H1 (cell line): ENCODE measurements at regions not wholly inside any gene's neighbourhood (a gene's known extent, or its start where the extent isn't known, plus 50 kb on each side); places are given as distances from the start of the nearest gene placed in this dataset.

Experiments used
- CTCF ChIA-PET: fragments of 300-600 bp; sonication (Branson Sonifier 250); formaldehyde crosslinking; loops from one replicate; lab custom pipeline; 2021; ENCODE audit not compliant: partially characterized antibody; lab: Charles Lee
- POLR2A ChIA-PET: fragments of 300-600 bp; sonication (Branson Sonifier 250); formaldehyde crosslinking; loops from one replicate; lab custom pipeline; 2021; ENCODE audit warnings: inconsistent platforms; ENCODE audit not compliant: partially characterized antibody; lab: Charles Lee
- DNase-seq, 2 experiments: peaks; one replicate each; pipeline versions ENCODE4 v3.0.0 to v3.0.0-alpha.2; 2010 to 2022; ENCODE audit warnings: low spot score in 2 of 2, low read depth in 1 of 2, mixed read lengths in 1 of 2
- FAIRE-seq: peaks from 2 replicates; lab custom pipeline; 2011; peaks lifted over from hg19 to GRCh38; lab: Jason Lieb, UNC
- H2AFZ ChIP-seq: 2 replicates; pipeline ENCODE4 v1.8.1; 2012; ENCODE audit warnings: low read length, inconsistent platforms
- H2AK5ac ChIP-seq: 2 replicates; pipeline ENCODE4 v1.6.1; 2013; ENCODE audit warnings: low read depth, low read length
- H2BK120ac ChIP-seq: replicated peaks from 2 replicates; pipeline ENCODE3; 2013; ENCODE audit warnings: low read depth, low read length, inconsistent platforms
- H2BK12ac ChIP-seq: 2 replicates; pipeline ENCODE4 v1.6.1; 2013; ENCODE audit warnings: low read depth, low read length
- H2BK15ac ChIP-seq: 2 replicates; pipeline ENCODE4 v1.6.1; 2013; ENCODE audit warnings: low read length
- H2BK20ac ChIP-seq: 2 replicates; pipeline ENCODE4 v1.6.1; 2013; ENCODE audit warnings: low read length
- H2BK5ac ChIP-seq: 2 replicates; pipeline ENCODE4 v1.6.1; 2013; ENCODE audit warnings: low read depth, low read length
- H3K14ac ChIP-seq: 2 replicates; pipeline ENCODE4 v1.6.1; 2013; ENCODE audit warnings: inconsistent platforms; ENCODE audit not compliant: insufficient read length
- H3K18ac ChIP-seq: 2 replicates; pipeline ENCODE4 v1.6.1; 2013; ENCODE audit warnings: low read length; ENCODE audit errors: extremely low read depth
- H3K23ac ChIP-seq: 2 replicates; pipeline ENCODE4 v1.6.1; 2013; ENCODE audit warnings: inconsistent platforms; ENCODE audit not compliant: insufficient read length
- H3K23me2 ChIP-seq: 2 replicates; pipeline ENCODE4 v1.6.1; 2013; ENCODE audit warnings: low read depth, low read length
- H3K27ac ChIP-seq: 2 replicates; pipeline ENCODE4 v1.6.1; 2011; ENCODE audit warnings: low read depth, low read length, inconsistent platforms
- H3K27me3 ChIP-seq, 4 experiments: replicated peaks in 1 of 4; 1 replicate in 1 of 4; 2 replicates in 3 of 4; pipeline versions ENCODE4 v1.6.1 to v1.8.1; 2011 to 2013; ENCODE audit warnings: low read length in 3 of 4, mild to moderate bottlenecking in 3 of 4, inconsistent platforms in 2 of 4, mixed read lengths in 2 of 4, moderate library complexity in 1 of 4; ENCODE audit not compliant: control insufficient read depth in 3 of 4, insufficient read depth in 3 of 4; ENCODE audit errors: extremely low read depth in 1 of 4
- H3K36me3 ChIP-seq, 4 experiments: 2 replicates each; pipeline versions ENCODE4 v1.6.1 to v1.8.1; 2011 to 2013; ENCODE audit warnings: mild to moderate bottlenecking in 4 of 4, low read length in 3 of 4, moderate library complexity in 2 of 4, control low read depth in 1 of 4, inconsistent platforms in 1 of 4; ENCODE audit not compliant: insufficient read depth in 4 of 4, control insufficient read depth in 2 of 4
- H3K4ac ChIP-seq: replicated peaks from 2 replicates; pipeline ENCODE3; 2013; ENCODE audit warnings: low read length, low read depth, mixed read lengths, inconsistent platforms; ENCODE audit not compliant: insufficient read length
- H3K4me1 ChIP-seq, 4 experiments: replicated peaks in 1 of 4; 1 replicate in 1 of 4; 2 replicates in 3 of 4; pipeline versions ENCODE4 v1.6.1 to v1.8.1; 2011 to 2013; ENCODE audit warnings: low read length in 3 of 4, inconsistent platforms in 2 of 4, mixed read lengths in 1 of 4; ENCODE audit not compliant: insufficient read depth in 4 of 4, control insufficient read depth in 3 of 4
- H3K4me2 ChIP-seq, 2 experiments: 2 replicates each; pipeline versions ENCODE4 v1.6.1 to v1.8.1; 2011 to 2013; ENCODE audit warnings: low read depth in 2 of 2, low read length in 2 of 2, control low read depth in 1 of 2, inconsistent platforms in 1 of 2, mild to moderate bottlenecking in 1 of 2; ENCODE audit not compliant: insufficient read depth in 1 of 2
- H3K4me3 ChIP-seq, 4 experiments: fragments of 200-600, 300-600 bp in 1 of 4; sonication (generic), shearing (Covaris generic), sonication (Bioruptor Twin) in 1 of 4; 2 replicates each; pipeline versions ENCODE4 v1.5.1 to v1.8.1; 2011 to 2016; ENCODE audit warnings: low read length in 4 of 4, low read depth in 3 of 4, control low read depth in 2 of 4, inconsistent platforms in 2 of 4, mild to moderate bottlenecking in 2 of 4, mixed read lengths in 1 of 4, moderate library complexity in 1 of 4; ENCODE audit not compliant: insufficient read depth in 2 of 4; ENCODE audit errors: extremely low read depth in 1 of 4
- H3K56ac ChIP-seq: replicated peaks from 2 replicates; pipeline ENCODE3; 2013; ENCODE audit warnings: low read depth, mild to moderate bottlenecking, mixed read lengths, low read length, inconsistent platforms; ENCODE audit not compliant: insufficient read length
- H3K79me1 ChIP-seq: 2 replicates; pipeline ENCODE4 v1.6.1; 2013; ENCODE audit warnings: low read depth, low read length, control low read depth
- H3K79me2 ChIP-seq, 2 experiments: 2 replicates each; pipeline versions ENCODE4 v1.6.1 to v1.8.1; 2012 to 2013; ENCODE audit warnings: low read length in 2 of 2, mild to moderate bottlenecking in 2 of 2, inconsistent platforms in 1 of 2; ENCODE audit not compliant: insufficient read depth in 2 of 2, control insufficient read depth in 1 of 2
- H3K9ac ChIP-seq, 4 experiments: replicated peaks in 1 of 4; 1 replicate in 1 of 4; 2 replicates in 3 of 4; pipeline versions ENCODE4 v1.6.1 to v1.8.1; 2011 to 2013; ENCODE audit warnings: low read depth in 3 of 4, low read length in 3 of 4, control low read depth in 2 of 4, mild to moderate bottlenecking in 2 of 4, moderate library complexity in 2 of 4, inconsistent platforms in 1 of 4; ENCODE audit errors: extremely low read depth in 1 of 4
- H3K9me3 ChIP-seq, 2 experiments: 2 replicates each; pipeline versions ENCODE4 v1.6.1 to v1.8.1; 2012 to 2013; ENCODE audit warnings: mild to moderate bottlenecking in 2 of 2, moderate library complexity in 2 of 2, control low read depth in 1 of 2, inconsistent platforms in 1 of 2, low read depth in 1 of 2, low read length in 1 of 2, mixed read lengths in 1 of 2; ENCODE audit not compliant: insufficient read depth in 2 of 2
- H4K20me1 ChIP-seq, 2 experiments: replicated peaks in 1 of 2; 2 replicates each; pipeline versions ENCODE3 to v1.8.1; 2011 to 2013; ENCODE audit warnings: inconsistent platforms in 2 of 2, low read length in 2 of 2, mild to moderate bottlenecking in 1 of 2; ENCODE audit not compliant: insufficient read depth in 2 of 2, control insufficient read depth in 1 of 2
- H4K5ac ChIP-seq: 2 replicates; pipeline ENCODE4 v1.6.1; 2013; ENCODE audit warnings: low read length, low read depth, mixed read lengths, inconsistent platforms; ENCODE audit not compliant: insufficient read length
- H4K8ac ChIP-seq: 2 replicates; pipeline ENCODE4 v1.8.0; 2013; ENCODE audit warnings: mild to moderate bottlenecking, moderate library complexity, low read length, inconsistent platforms; ENCODE audit not compliant: insufficient read depth; ENCODE audit errors: extremely low read depth
- H4K91ac ChIP-seq: replicated peaks from 2 replicates; pipeline ENCODE3; 2013; ENCODE audit warnings: low read length, mixed read lengths, inconsistent platforms; ENCODE audit not compliant: insufficient read length
- CREB1 ChIP-seq: IDR thresholded peaks from 2 replicates; pipeline ENCODE4 v1.6.1; 2012; ENCODE audit warnings: inconsistent platforms
- EZH2 ChIP-seq: fragments of 200-600 bp; sonication (generic); IDR thresholded peaks from 2 replicates; pipeline ENCODE4 v1.7.1; 2012; ENCODE audit warnings: low read depth, mild to moderate bottlenecking, moderate library complexity, low read length, inconsistent platforms; ENCODE audit not compliant: severe bottlenecking
- JUN ChIP-seq: IDR thresholded peaks from 2 replicates; pipeline ENCODE4 v1.6.1; 2011; ENCODE audit warnings: low read depth, mild to moderate bottlenecking, improper control_type of control experiment, low read length
- KDM5A ChIP-seq: fragments of 200-600 bp; IDR thresholded peaks from 2 replicates; pipeline ENCODE4 v1.7.1; 2012; ENCODE audit warnings: mild to moderate bottlenecking, low read length, inconsistent platforms, mixed read lengths
- ZNF274 ChIP-seq: IDR thresholded peaks from 2 replicates; pipeline ENCODE4 v1.7.0; 2012; ENCODE audit warnings: low read length, borderline replicate concordance; ENCODE audit errors: extremely low read depth
- WGBS, 2 experiments: shearing (Covaris generic) in 1 of 2; methylation state at CpG; one replicate each; pipeline versions ENCODE4 v1.1.6 to v1.1.7; 2013 to 2015; ENCODE audit warnings: low lambda C conversion rate in 2 of 2, mixed read lengths in 2 of 2, inconsistent platforms in 1 of 2, low coverage in 1 of 2, missing lambda C conversion rate in 1 of 2; ENCODE audit not compliant: insufficient replicate concordance in 2 of 2, insufficient coverage in 1 of 2, insufficient read length in 1 of 2; ENCODE audit errors: extremely low coverage in 1 of 2, missing lambda C conversion rate in 1 of 2; 5-methylcytosine and 5-hydroxymethylcytosine counted together

DNA sequence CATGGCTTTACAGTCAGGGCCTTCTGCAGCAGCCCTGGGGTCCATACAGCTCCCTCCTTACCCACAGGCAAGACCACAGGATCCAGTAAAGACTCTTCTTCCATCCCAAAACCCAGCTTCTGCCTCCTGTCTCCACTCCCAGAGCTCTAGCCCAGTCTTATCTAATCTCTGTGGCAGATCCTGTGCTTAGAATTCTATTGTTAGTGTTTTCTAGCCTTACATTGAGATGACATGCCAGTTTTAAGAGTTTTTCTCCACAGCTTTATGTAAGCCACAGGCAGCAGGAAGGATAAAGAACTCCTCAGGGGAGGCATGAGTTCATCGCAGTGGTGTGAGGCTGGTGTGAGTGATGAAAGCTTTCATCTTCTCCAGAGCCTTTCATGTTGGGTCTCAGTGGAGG is 129.1 kb downstream of the RCHY1 start:
- Histone ChIP-seq H3K36me3 (no peaks in the 10 kb centered on the region), H3K4me3 (no peak overlapping the region), H4K8ac (no peak overlapping the region), H2BK20ac (no peak overlapping the region), H4K20me1 (no peaks in the 10 kb centered on the region), H3K9me3 (no peaks in the 10 kb centered on the region), H3K56ac (no peak overlapping the region), H3K4ac (no peak overlapping the region), H3K4me1 (no peaks in the 10 kb centered on the region), H3K4me2 (no peak overlapping the region), H3K27ac (no peak overlapping the region), H3K9ac (no peak overlapping the region), H3K14ac (no peak overlapping the region), H2BK15ac (no peak overlapping the region), H4K91ac (no peak overlapping the region), H2AFZ (no peak overlapping the region), H2BK5ac (no peak overlapping the region), H2BK120ac (no peak overlapping the region), H3K79me1 (no peaks in the 10 kb centered on the region), H3K18ac (no peak overlapping the region), H3K23me2 (no peaks in the 10 kb centered on the region), H3K27me3 (no peaks in the 10 kb centered on the region), H3K79me2 (no peaks in the 10 kb centered on the region), H3K23ac (no peak overlapping the region), H4K5ac (no peak overlapping the region), H2AK5ac (no peak overlapping the region), H2BK12ac (no peak overlapping the region)
- 100% methylated on average over 1 of the region's 1 CpG; no CpG with 5 or more reads in 1 of the 2 experiments for WGBS, 2 experiments
- ChIA-PET CTCF (interaction anchor here (0.6 kb wide), 1 partner anchor 27 kb away, joined by 3 read pairs; no protein-coding TSS in a partner anchor), POLR2A (no interaction called here)
- no peak for TF ChIP-seq CREB1
- TF ChIP-seq JUN = no peak
- TF ChIP-seq KDM5A = no peak
- TF ChIP-seq EZH2 = no peak
- TF ChIP-seq ZNF274 = no peak
- no peak for DNase-seq
- no peak for FAIRE-seq
